SK-N-SH (cell line): ENCODE measurements at regions not wholly inside any gene's neighbourhood (a gene's known extent, or its start where the extent isn't known, plus 50 kb on each side); places are given as distances from the start of the nearest gene placed in this dataset.

Experiments used
- CTCF ChIA-PET: fragments of 300-600, 350-600 bp; formaldehyde crosslinking; extraction: SDS; loops from one replicate; lab custom pipeline; 2021; lab: Yijun Ruan, JAX
- POLR2A ChIA-PET: fragments of 350-600 bp; sonication (Branson Sonifier 250); formaldehyde crosslinking; extraction: SDS; loops from one replicate; lab custom pipeline; 2020; ENCODE audit warnings: antibody characterized with exemption, inconsistent platforms; lab: Yijun Ruan, JAX
- DNase-seq: peaks from one replicate; pipeline ENCODE4 v3.0.0; 2012
- H2AFZ ChIP-seq: fragments of 200-600 bp; sonication (generic); 2 replicates; pipeline ENCODE4 v1.8.1; 2016; ENCODE audit warnings: antibody characterized with exemption, mild to moderate bottlenecking, low read depth
- H3F3A ChIP-seq: fragments of 200-600 bp; sonication (generic); replicated peaks from 2 replicates; pipeline ENCODE3; 2016; ENCODE audit warnings: antibody characterized with exemption, mild to moderate bottlenecking; ENCODE audit not compliant: insufficient read depth
- H3K27ac ChIP-seq, 2 experiments: fragments of 200-500 bp in 1 of 2; fragments of 200-600 bp in 1 of 2; sonication (Bioruptor generic) in 1 of 2; sonication (generic), shearing (Covaris generic) in 1 of 2; 2 replicates each; pipeline versions ENCODE4 v1.5.1 to v1.6.1; 2014 to 2016; ENCODE audit warnings: low read depth in 2 of 2, inconsistent platforms in 1 of 2, low read length in 1 of 2, mild to moderate bottlenecking in 1 of 2, mixed read lengths in 1 of 2
- H3K27me3 ChIP-seq: fragments of 200-600 bp; sonication (generic), shearing (Covaris generic); 2 replicates; pipeline ENCODE4 v1.6.1; 2016; ENCODE audit warnings: mixed run types; ENCODE audit not compliant: insufficient read depth
- H3K36me3 ChIP-seq, 2 experiments: fragments of 200-500 bp in 1 of 2; fragments of 200-600 bp in 1 of 2; sonication (Bioruptor generic) in 1 of 2; sonication (generic) in 1 of 2; replicated peaks in 1 of 2; 2 replicates each; pipeline versions ENCODE3 to v1.5.1; 2014 to 2016; ENCODE audit warnings: low read length in 1 of 2, mild to moderate bottlenecking in 1 of 2; ENCODE audit not compliant: insufficient read depth in 2 of 2, control insufficient read depth in 1 of 2
- H3K4me1 ChIP-seq, 2 experiments: fragments of 200-500 bp in 1 of 2; fragments of 200-600 bp in 1 of 2; sonication (Bioruptor generic) in 1 of 2; sonication (generic), shearing (Covaris generic) in 1 of 2; 2 replicates each; pipeline versions ENCODE4 v1.5.1 to v1.6.1; 2014 to 2016; ENCODE audit warnings: low read depth in 1 of 2, low read length in 1 of 2, mixed run types in 1 of 2; ENCODE audit not compliant: insufficient read depth in 2 of 2, control insufficient read depth in 1 of 2
- H3K4me2 ChIP-seq: fragments of 200-600 bp; sonication (generic), shearing (Covaris generic); 2 replicates; pipeline ENCODE4 v1.6.1; 2017; ENCODE audit warnings: mixed run types
- H3K4me3 ChIP-seq, 2 experiments: fragments of 200-500 bp in 1 of 2; fragments of 200-600 bp in 1 of 2; sonication (Bioruptor generic) in 1 of 2; sonication (generic), shearing (Covaris generic) in 1 of 2; 2 replicates each; pipeline versions ENCODE4 v1.5.1 to v1.8.1; 2014 to 2016; ENCODE audit warnings: low read depth in 2 of 2, inconsistent platforms in 1 of 2, low read length in 1 of 2, mild to moderate bottlenecking in 1 of 2, mixed read lengths in 1 of 2, moderate library complexity in 1 of 2
- H3K79me2 ChIP-seq: fragments of 200-600 bp; sonication (generic); 2 replicates; pipeline ENCODE4 v1.8.1; 2017; ENCODE audit warnings: mild to moderate bottlenecking; ENCODE audit not compliant: insufficient read depth
- H3K9ac ChIP-seq: fragments of 200-600 bp; sonication (generic); 2 replicates; pipeline ENCODE4 v1.6.1; 2017; ENCODE audit warnings: mixed run types
- H3K9me2 ChIP-seq: fragments of 200-600 bp; sonication (generic); 2 replicates; pipeline ENCODE4 v1.6.1; 2017; ENCODE audit warnings: mixed run types
- H3K9me3 ChIP-seq: fragments of 200-600 bp; sonication (generic); 2 replicates; pipeline ENCODE4 v1.6.1; 2017; ENCODE audit warnings: mixed run types, mild to moderate bottlenecking, moderate library complexity
- H4K20me1 ChIP-seq: fragments of 200-600 bp; sonication (generic); 2 replicates; pipeline ENCODE4 v1.6.1; 2017; ENCODE audit warnings: mild to moderate bottlenecking, mixed run types; ENCODE audit not compliant: insufficient read depth
- ELF1 ChIP-seq: IDR thresholded peaks from 2 replicates; pipeline ENCODE4 v1.4.0; 2012
- EP300 ChIP-seq, 2 experiments: IDR thresholded peaks; 2 replicates each; pipeline versions ENCODE4 v1.4.0 to v1.6.1; 2012; ENCODE audit warnings: borderline replicate concordance in 1 of 2, low read depth in 1 of 2, low read length in 1 of 2
- EZH2phosphoT487 ChIP-seq: fragments of 200-600 bp; sonication (generic); IDR thresholded peaks from 2 replicates; pipeline ENCODE4 v1.6.1; 2017; ENCODE audit warnings: low read depth, mixed run types, mild to moderate bottlenecking, antibody characterized with exemption, moderate library complexity, borderline replicate concordance
- FOXM1 ChIP-seq: IDR thresholded peaks from 2 replicates; pipeline ENCODE4 v1.4.0; 2012; ENCODE audit warnings: low read depth, mild to moderate bottlenecking
- JUND ChIP-seq: IDR thresholded peaks from 2 replicates; pipeline ENCODE4 v1.4.0; 2012
- MEF2A ChIP-seq: IDR thresholded peaks from 2 replicates; pipeline ENCODE4 v1.4.0; 2012; ENCODE audit warnings: low read depth, borderline replicate concordance
- MXI1 ChIP-seq: IDR thresholded peaks from 2 replicates; pipeline ENCODE4 v1.6.1; 2012; ENCODE audit warnings: mild to moderate bottlenecking, low read depth, low read length, improper control_type of control experiment
- POLR2AphosphoS5 ChIP-seq: IDR thresholded peaks from 2 replicates; pipeline ENCODE4 v1.6.1; 2012; ENCODE audit warnings: low read depth, low read length
- RAD21 ChIP-seq: IDR thresholded peaks from 2 replicates; pipeline ENCODE4 v1.6.1; 2012; ENCODE audit warnings: mild to moderate bottlenecking, low read length
- RCOR1 ChIP-seq: fragments of 150-350 bp; IDR thresholded peaks from 2 replicates; pipeline ENCODE4 v1.6.1; 2017; ENCODE audit warnings: antibody characterized with exemption, low read length
- TAF1 ChIP-seq: IDR thresholded peaks from 2 replicates; pipeline ENCODE4 v1.6.1; 2012; ENCODE audit warnings: low read depth, mild to moderate bottlenecking, low read length, moderate library complexity, borderline replicate concordance
- TCF12 ChIP-seq: IDR thresholded peaks from 2 replicates; pipeline ENCODE4 v1.4.0; 2012
- YY1 ChIP-seq: IDR thresholded peaks from 2 replicates; pipeline ENCODE4 v1.4.0; 2012; ENCODE audit warnings: low read depth, mild to moderate bottlenecking
- WGBS: methylation state at CpG from one replicate; pipeline ENCODE4 v1.1.6; 2017; ENCODE audit warnings: low lambda C conversion rate; 5-methylcytosine and 5-hydroxymethylcytosine counted together
- TF ChIP-seq, protein P1 (sequence below): IDR thresholded peaks from 2 replicates; pipeline ENCODE4 v1.6.1; 2012; ENCODE audit warnings: mild to moderate bottlenecking, low read depth, low read length, moderate library complexity
- TF ChIP-seq, protein P2 (sequence below): IDR thresholded peaks from 2 replicates; pipeline ENCODE4 v1.4.0; 2012; ENCODE audit warnings: low read depth, borderline replicate concordance
- TF ChIP-seq, protein P3 (sequence below): IDR thresholded peaks from 2 replicates; pipeline ENCODE4 v1.4.0; 2012; ENCODE audit warnings: low read depth, borderline replicate concordance
- TF ChIP-seq, protein P4 (sequence below): IDR thresholded peaks from 2 replicates; pipeline ENCODE4; 2012

DNA sequence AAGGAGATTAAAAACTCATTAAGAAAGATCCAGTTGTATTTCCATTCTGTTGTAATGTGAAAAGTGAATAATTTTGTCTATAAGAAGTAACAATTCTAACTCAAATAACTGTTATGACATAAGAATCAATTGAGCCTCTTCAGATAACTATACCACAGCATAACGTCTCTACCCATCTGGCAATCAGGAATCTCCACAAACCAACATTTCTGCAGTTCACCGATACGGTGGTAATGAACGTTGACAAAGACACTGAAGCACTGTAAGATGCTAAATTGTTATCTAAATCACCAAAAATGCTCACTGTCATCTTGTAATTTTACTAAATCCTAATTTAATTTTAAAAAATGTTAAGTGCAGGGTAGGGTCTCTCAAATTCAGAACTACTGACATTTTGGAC is 130.9 kb upstream of the USP15 start:
- TF ChIP-seq RAD21 (no peak), EZH2phosphoT487 (no peak), RCOR1 (no peak), FOXM1 (no peak)
- DNase-seq: no peak
- no peaks in the 10 kb centered on the region; the same call in 1 of the 2 replicates for H3K9me2 ChIP-seq
- H4K20me1 ChIP-seq: no peaks in the 10 kb centered on the region
- H3K27me3 ChIP-seq: 0 out of 2 replicates have a peak, but pooled peaks cover 4% of the 10 kb centered on the region
- H3F3A ChIP-seq: no peaks in the 10 kb centered on the region
- ChIA-PET POLR2A (no interaction called here), CTCF (no interaction called here)
- no peak overlapping the region for H3K4me3 ChIP-seq
- 3% methylated on average over 4 of the region's 4 CpGs for WGBS
- H3K36me3 ChIP-seq: no peaks in the 10 kb centered on the region
- H3K9ac ChIP-seq: no peak overlapping the region
- no peaks in the 10 kb centered on the region for H3K79me2 ChIP-seq
- no peak overlapping the region for H3K4me2 ChIP-seq
- no peak overlapping the region for H3K27ac ChIP-seq
- H3K4me1 ChIP-seq: no peaks in the 10 kb centered on the region; a peak in 1 of 4 replicates
- no peak overlapping the region for H2AFZ ChIP-seq
- no peaks in the 10 kb centered on the region for H3K9me3 ChIP-seq

DNA sequence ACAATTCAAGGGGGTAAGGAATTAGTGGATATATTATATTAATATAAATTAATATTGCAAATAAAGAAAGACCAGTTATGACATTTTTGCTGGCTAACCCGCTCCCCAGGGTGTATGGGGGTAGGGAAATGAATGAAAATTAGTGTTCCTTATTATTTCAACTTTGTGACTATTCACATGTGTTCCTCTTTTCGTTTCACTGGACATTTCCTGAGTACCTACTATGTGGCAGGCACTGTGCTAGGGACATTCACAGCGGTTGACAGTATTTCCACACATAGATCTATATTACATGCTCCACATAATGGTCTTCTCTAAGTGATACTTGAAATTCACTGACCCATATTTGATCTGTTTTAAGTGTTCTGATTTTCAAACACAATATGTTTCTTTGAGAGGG is 129.8 kb upstream of the USP15 start:
- DNase-seq: no peak
- no peak overlapping the region for H3K4me2 ChIP-seq
- H2AFZ ChIP-seq: no peak overlapping the region
- TF ChIP-seq RCOR1: no peak
- no peak for TF ChIP-seq ELF1
- TF ChIP-seq JUND: no peak
- no peak for TF ChIP-seq YY1
- TF ChIP-seq RAD21: no peak
- TF ChIP-seq TCF12: no peak
- no peak for TF ChIP-seq MXI1
- TF ChIP-seq TAF1: no peak
- no peak for TF ChIP-seq MEF2A
- TF ChIP-seq, protein P1, sequence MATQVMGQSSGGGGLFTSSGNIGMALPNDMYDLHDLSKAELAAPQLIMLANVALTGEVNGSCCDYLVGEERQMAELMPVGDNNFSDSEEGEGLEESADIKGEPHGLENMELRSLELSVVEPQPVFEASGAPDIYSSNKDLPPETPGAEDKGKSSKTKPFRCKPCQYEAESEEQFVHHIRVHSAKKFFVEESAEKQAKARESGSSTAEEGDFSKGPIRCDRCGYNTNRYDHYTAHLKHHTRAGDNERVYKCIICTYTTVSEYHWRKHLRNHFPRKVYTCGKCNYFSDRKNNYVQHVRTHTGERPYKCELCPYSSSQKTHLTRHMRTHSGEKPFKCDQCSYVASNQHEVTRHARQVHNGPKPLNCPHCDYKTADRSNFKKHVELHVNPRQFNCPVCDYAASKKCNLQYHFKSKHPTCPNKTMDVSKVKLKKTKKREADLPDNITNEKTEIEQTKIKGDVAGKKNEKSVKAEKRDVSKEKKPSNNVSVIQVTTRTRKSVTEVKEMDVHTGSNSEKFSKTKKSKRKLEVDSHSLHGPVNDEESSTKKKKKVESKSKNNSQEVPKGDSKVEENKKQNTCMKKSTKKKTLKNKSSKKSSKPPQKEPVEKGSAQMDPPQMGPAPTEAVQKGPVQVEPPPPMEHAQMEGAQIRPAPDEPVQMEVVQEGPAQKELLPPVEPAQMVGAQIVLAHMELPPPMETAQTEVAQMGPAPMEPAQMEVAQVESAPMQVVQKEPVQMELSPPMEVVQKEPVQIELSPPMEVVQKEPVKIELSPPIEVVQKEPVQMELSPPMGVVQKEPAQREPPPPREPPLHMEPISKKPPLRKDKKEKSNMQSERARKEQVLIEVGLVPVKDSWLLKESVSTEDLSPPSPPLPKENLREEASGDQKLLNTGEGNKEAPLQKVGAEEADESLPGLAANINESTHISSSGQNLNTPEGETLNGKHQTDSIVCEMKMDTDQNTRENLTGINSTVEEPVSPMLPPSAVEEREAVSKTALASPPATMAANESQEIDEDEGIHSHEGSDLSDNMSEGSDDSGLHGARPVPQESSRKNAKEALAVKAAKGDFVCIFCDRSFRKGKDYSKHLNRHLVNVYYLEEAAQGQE: no peak
- TF ChIP-seq POLR2AphosphoS5: no peak
- TF ChIP-seq, protein P2, sequence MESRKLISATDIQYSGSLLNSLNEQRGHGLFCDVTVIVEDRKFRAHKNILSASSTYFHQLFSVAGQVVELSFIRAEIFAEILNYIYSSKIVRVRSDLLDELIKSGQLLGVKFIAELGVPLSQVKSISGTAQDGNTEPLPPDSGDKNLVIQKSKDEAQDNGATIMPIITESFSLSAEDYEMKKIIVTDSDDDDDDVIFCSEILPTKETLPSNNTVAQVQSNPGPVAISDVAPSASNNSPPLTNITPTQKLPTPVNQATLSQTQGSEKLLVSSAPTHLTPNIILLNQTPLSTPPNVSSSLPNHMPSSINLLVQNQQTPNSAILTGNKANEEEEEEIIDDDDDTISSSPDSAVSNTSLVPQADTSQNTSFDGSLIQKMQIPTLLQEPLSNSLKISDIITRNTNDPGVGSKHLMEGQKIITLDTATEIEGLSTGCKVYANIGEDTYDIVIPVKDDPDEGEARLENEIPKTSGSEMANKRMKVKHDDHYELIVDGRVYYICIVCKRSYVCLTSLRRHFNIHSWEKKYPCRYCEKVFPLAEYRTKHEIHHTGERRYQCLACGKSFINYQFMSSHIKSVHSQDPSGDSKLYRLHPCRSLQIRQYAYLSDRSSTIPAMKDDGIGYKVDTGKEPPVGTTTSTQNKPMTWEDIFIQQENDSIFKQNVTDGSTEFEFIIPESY: no peak
- TF ChIP-seq, protein P3, sequence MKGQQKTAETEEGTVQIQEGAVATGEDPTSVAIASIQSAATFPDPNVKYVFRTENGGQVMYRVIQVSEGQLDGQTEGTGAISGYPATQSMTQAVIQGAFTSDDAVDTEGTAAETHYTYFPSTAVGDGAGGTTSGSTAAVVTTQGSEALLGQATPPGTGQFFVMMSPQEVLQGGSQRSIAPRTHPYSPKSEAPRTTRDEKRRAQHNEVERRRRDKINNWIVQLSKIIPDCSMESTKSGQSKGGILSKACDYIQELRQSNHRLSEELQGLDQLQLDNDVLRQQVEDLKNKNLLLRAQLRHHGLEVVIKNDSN: no peak
- TF ChIP-seq EP300 (IDR thresholded peaks at IDR 0.05; ENCODE audit: borderline replicate concordance in 1 of 2, low read depth in 1 of 2, low read length in 1 of 2): no peak
- TF ChIP-seq FOXM1: no peak
- TF ChIP-seq, protein P4, sequence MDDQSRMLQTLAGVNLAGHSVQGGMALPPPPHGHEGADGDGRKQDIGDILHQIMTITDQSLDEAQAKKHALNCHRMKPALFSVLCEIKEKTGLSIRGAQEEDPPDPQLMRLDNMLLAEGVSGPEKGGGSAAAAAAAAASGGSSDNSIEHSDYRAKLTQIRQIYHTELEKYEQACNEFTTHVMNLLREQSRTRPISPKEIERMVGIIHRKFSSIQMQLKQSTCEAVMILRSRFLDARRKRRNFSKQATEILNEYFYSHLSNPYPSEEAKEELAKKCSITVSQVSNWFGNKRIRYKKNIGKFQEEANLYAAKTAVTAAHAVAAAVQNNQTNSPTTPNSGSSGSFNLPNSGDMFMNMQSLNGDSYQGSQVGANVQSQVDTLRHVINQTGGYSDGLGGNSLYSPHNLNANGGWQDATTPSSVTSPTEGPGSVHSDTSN: no peak
- H3K9me2 ChIP-seq: no peaks in the 10 kb centered on the region; the same call in 1 of the 2 replicates
- no peaks in the 10 kb centered on the region for H3F3A ChIP-seq
- 0 out of 2 replicates have a peak, but pooled peaks cover 4% of the 10 kb centered on the region for H3K27me3 ChIP-seq
- 2% methylated on average over 3 of the region's 3 CpGs for whole genome bisulfite sequencing
- no peaks in the 10 kb centered on the region; a peak in 1 of 4 replicates for H3K4me1 ChIP-seq
- no peaks in the 10 kb centered on the region for H4K20me1 ChIP-seq
- CTCF ChIA-PET: interaction anchor here (2.2 kb wide), 1 partner anchor 28 kb away, joined by 6 read pairs; no protein-coding TSS in a partner anchor
- no peak overlapping the region for H3K9ac ChIP-seq
- POLR2A ChIA-PET: no interaction called here
- no peaks in the 10 kb centered on the region for H3K36me3 ChIP-seq
- H3K79me2 ChIP-seq: no peaks in the 10 kb centered on the region
- no peak overlapping the region for H3K27ac ChIP-seq
- no peak overlapping the region for H3K4me3 ChIP-seq
- no peaks in the 10 kb centered on the region for H3K9me3 ChIP-seq
